ENCODE measurements at regions not wholly inside any gene's neighbourhood (a gene's known extent, or its start where the extent isn't known, plus 50 kb on each side); places are given as distances from the start of the nearest gene placed in this dataset.

GRCh38 chr20:60535211-60535610 lies 577.0 kb downstream of the CDH26 start:
- no peak for DNase-seq (ENCODE audit: low read depth)
- TF ChIP-seq CTCF (conservative IDR thresholded peaks at IDR 0.05; ENCODE audit: low read length), result no peak
- H3K4me3 ChIP-seq (ENCODE audit: low read length), result no peak overlapping the region

- no peak for DNase-seq (ENCODE audit: low read depth)
- TF ChIP-seq CTCF (conservative IDR thresholded peaks at IDR 0.05; ENCODE audit: low read length), result no peak
- no peak overlapping the region for H3K4me3 ChIP-seq (ENCODE audit: low read length)
These were observed 582.4 kb downstream of the CDH26 start for GRCh38 chr20:60540591-60540990.

- no peak for DNase-seq (ENCODE audit: low read depth)
- no peak overlapping the region for H3K4me3 ChIP-seq (ENCODE audit: low read length)
- TF ChIP-seq CTCF (conservative IDR thresholded peaks at IDR 0.05; ENCODE audit: low read length), result no peak
These were observed 583.8 kb downstream of the CDH26 start for GRCh38 chr20:60541991-60542390.

GRCh38 chr20:60543598-60543997 lies 585.4 kb downstream of the CDH26 start:
- TF ChIP-seq CTCF (conservative IDR thresholded peaks at IDR 0.05; ENCODE audit: low read length), result no peak
- no peak overlapping the region for H3K4me3 ChIP-seq (ENCODE audit: low read length)
- no peak for DNase-seq (ENCODE audit: low read depth)

GRCh38 chr20:60553095-60553494 lies 594.9 kb downstream of the CDH26 start:
- H3K4me3 ChIP-seq (ENCODE audit: low read length), result no peak overlapping the region
- no peak for TF ChIP-seq CTCF (conservative IDR thresholded peaks at IDR 0.05; ENCODE audit: low read length)
- DNase-seq (ENCODE audit: low read depth), result no peak

- DNase-seq (ENCODE audit: low read depth), result no peak
- no peak for TF ChIP-seq CTCF (conservative IDR thresholded peaks at IDR 0.05; ENCODE audit: low read length)
- no peak overlapping the region for H3K4me3 ChIP-seq (ENCODE audit: low read length)
These were observed 600.3 kb downstream of the CDH26 start for GRCh38 chr20:60558486-60558885.

GRCh38 chr20:60559462-60559861 lies 601.2 kb downstream of the CDH26 start:
- TF ChIP-seq CTCF (conservative IDR thresholded peaks at IDR 0.05; ENCODE audit: low read length), result no peak
- no peak overlapping the region for H3K4me3 ChIP-seq (ENCODE audit: low read length)
- DNase-seq (ENCODE audit: low read depth), result no peak

All from AG10803 (cell line).